GM12873 (cell line): ENCODE measurements at regions not wholly inside any gene's neighbourhood (a gene's known extent, or its start where the extent isn't known, plus 50 kb on each side); places are given as distances from the start of the nearest gene placed in this dataset.

Experiments
- CTCF ChIP-seq: IDR thresholded peaks from 2 replicates; pipeline ENCODE4 v1.5.1; 2012; ENCODE audit warnings: low read depth, mild to moderate bottlenecking, moderate library complexity, low read length, control low read depth; ENCODE audit not compliant: insufficient read depth; ENCODE audit errors: missing control alignments

GRCh38 chr2:185279999-185280398, 458.6 kb upstream of the FSIP2 start:
- TF ChIP-seq CTCF: peak; percentile 36

- TF ChIP-seq CTCF: no peak
Measured at GRCh38 chr2:185284696-185285095, 453.9 kb upstream of the FSIP2 start.

GRCh38 chr2:185291035-185291647, 447.5 kb upstream of the FSIP2 start:
- peak; percentile 83 for TF ChIP-seq CTCF

- no peak for TF ChIP-seq CTCF
Measured at GRCh38 chr2:185299867-185300266, 438.7 kb upstream of the FSIP2 start.

- TF ChIP-seq CTCF: no peak
Measured at GRCh38 chr2:185306119-185306518, 432.5 kb upstream of the FSIP2 start.

- TF ChIP-seq CTCF: no peak
Measured at GRCh38 chr2:185316383-185316782, 422.2 kb upstream of the FSIP2 start.

- no peak for TF ChIP-seq CTCF
Measured at GRCh38 chr2:185318271-185318724, 420.3 kb upstream of the FSIP2 start.

- TF ChIP-seq CTCF: no peak
Measured at GRCh38 chr2:185335879-185336278, 402.7 kb upstream of the FSIP2 start.
